ENCODE measurements at regions not wholly inside any gene's neighbourhood (a gene's known extent, or its start where the extent isn't known, plus 50 kb on each side); places are given as distances from the start of the nearest gene placed in this dataset.

DNA sequence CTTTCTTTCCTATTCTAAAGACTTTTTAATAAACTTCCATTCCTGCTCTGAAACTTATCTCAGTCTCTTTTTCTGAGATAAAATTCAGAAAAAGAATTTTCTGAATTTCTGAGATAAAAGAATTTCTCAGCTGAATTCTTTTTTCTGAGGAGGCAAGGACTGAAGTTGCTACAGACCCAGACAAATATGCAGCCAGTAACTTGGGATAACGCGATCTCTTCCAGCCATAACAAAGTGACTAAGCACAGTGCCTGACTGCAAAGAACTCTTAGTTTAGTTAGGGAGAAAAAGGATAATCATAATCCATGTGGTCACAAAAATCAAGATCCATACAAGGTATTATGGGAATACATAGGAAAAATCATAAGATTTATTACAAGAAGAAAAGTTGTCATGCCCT, 222.0 kb upstream of the GAP43 start:
- Histone ChIP-seq H4K91ac (ENCODE audit: low read depth, low read length) (no peak overlapping the region), H3K9ac (ENCODE audit: low read length) (no peak overlapping the region), H2BK120ac (ENCODE audit: insufficient read depth, low read length, poor library complexity) (no peak overlapping the region), H3K18ac (ENCODE audit: low read length) (no peak overlapping the region), H3K36me3 (ENCODE audit: control insufficient read depth in 1 of 2, insufficient read depth in 2 of 2, low read length in 2 of 2) (no peaks in the 10 kb centered on the region), H2AFZ (ENCODE audit: insufficient read depth, low read length, poor library complexity) (no peak overlapping the region), H3K27me3 (ENCODE audit: insufficient read depth, low read length) (no peaks in the 10 kb centered on the region), H3K27ac (ENCODE audit: low read depth, low read length) (no peak overlapping the region), H3K4me2 (ENCODE audit: low read length) (no peak overlapping the region), H3K4me1 (ENCODE audit: control insufficient read depth in 1 of 2, insufficient read depth in 2 of 2, low read length in 2 of 2) (peaks cover 0 to 9% of the 10 kb centered on the region in 2 experiments), H3K14ac (ENCODE audit: low read length) (no peak overlapping the region), H3K23ac (ENCODE audit: low read length) (no peak overlapping the region), H3K9me3 (ENCODE audit: insufficient read depth, low read depth, low read length) (no peaks in the 10 kb centered on the region), H2BK12ac (ENCODE audit: low read length) (no peak overlapping the region), H3K79me1 (ENCODE audit: low read length) (peaks cover 2% of the 10 kb centered on the region), H2AK5ac (ENCODE audit: low read length) (no peak overlapping the region), H3K4me3 (ENCODE audit: low read depth, low read length) (no peak overlapping the region), H4K12ac (ENCODE audit: low read depth, low read length) (no peak overlapping the region), H3K4ac (ENCODE audit: low read depth, low read length) (no peak overlapping the region), H2BK5ac (ENCODE audit: low read depth, low read length, poor library complexity) (no peak overlapping the region), H3K79me2 (ENCODE audit: control insufficient read depth, insufficient read depth, low read length, poor library complexity) (no peaks in the 10 kb centered on the region), H4K8ac (ENCODE audit: low read depth, low read length) (no peak overlapping the region)
- DNase-seq = peak; percentile 44 to 52
- WGBS (ENCODE audit: extremely low coverage, insufficient coverage, insufficient read length) = no CpG with 5 or more reads among the region's 2 CpGs

DNA sequence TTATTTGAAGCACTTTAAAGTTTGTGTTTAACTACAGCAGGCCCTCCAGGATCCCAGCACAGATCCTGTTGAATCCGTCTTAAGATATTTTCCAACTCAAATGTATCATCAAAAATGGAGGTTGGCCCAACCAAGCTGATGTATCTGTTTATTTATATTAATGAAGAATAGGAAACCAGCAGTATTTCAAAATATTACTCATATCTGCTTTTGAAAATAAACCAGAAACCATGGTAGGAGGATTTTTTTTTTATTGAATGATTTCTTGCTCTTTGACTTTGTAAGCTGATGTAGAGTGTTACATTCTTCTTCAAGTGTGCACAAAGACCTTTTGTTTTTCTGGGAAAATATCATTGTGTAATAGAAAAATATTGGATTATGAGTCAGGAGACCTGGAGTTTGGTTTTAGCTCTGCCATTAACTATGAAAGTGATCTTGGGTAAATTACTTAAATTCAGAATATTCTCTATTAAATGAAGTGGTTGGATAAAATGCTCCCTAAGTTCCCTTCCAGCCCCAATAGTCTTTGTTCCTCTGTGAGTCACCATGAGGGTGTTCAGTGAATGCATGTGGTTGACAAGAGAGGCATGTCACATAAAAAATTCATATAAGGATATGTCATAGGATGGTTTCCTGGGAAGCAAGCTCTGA, 221.3 kb upstream of the GAP43 start:
- no peak for DNase-seq
- no peak overlapping the region for H4K91ac ChIP-seq (ENCODE audit: low read depth, low read length)
- no peaks in the 10 kb centered on the region for H3K27me3 ChIP-seq (ENCODE audit: insufficient read depth, low read length)
- no peak overlapping the region for H3K4ac ChIP-seq (ENCODE audit: low read depth, low read length)
- H3K4me3 ChIP-seq (ENCODE audit: low read depth, low read length) = no peak overlapping the region
- H4K8ac ChIP-seq (ENCODE audit: low read depth, low read length) = no peak overlapping the region
- H2BK12ac ChIP-seq (ENCODE audit: low read length) = no peak overlapping the region
- WGBS (ENCODE audit: extremely low coverage, insufficient coverage, insufficient read length) = no CpG with 5 or more reads among the region's 1 CpG
- peaks cover 2% of the 10 kb centered on the region for H3K79me1 ChIP-seq (ENCODE audit: low read length)
- no peak overlapping the region for H2AFZ ChIP-seq (ENCODE audit: insufficient read depth, low read length, poor library complexity)
- H3K23ac ChIP-seq (ENCODE audit: low read length) = no peak overlapping the region
- no peak overlapping the region for H4K12ac ChIP-seq (ENCODE audit: low read depth, low read length)
- H3K27ac ChIP-seq (ENCODE audit: low read depth, low read length) = no peak overlapping the region
- H3K18ac ChIP-seq (ENCODE audit: low read length) = no peak overlapping the region
- no peaks in the 10 kb centered on the region for H3K79me2 ChIP-seq (ENCODE audit: control insufficient read depth, insufficient read depth, low read length, poor library complexity)
- no peak overlapping the region for H3K4me2 ChIP-seq (ENCODE audit: low read length)
- no peak overlapping the region for H2BK5ac ChIP-seq (ENCODE audit: low read depth, low read length, poor library complexity)
- H2AK5ac ChIP-seq (ENCODE audit: low read length) = no peak overlapping the region
- no peak overlapping the region for H2BK120ac ChIP-seq (ENCODE audit: insufficient read depth, low read length, poor library complexity)
- H3K9ac ChIP-seq (ENCODE audit: low read length) = no peak overlapping the region
- no peak overlapping the region for H3K14ac ChIP-seq (ENCODE audit: low read length)
- peaks cover 0 to 9% of the 10 kb centered on the region in 2 experiments for H3K4me1 ChIP-seq (ENCODE audit: control insufficient read depth in 1 of 2, insufficient read depth in 2 of 2, low read length in 2 of 2)
- H3K36me3 ChIP-seq (ENCODE audit: control insufficient read depth in 1 of 2, insufficient read depth in 2 of 2, low read length in 2 of 2) = no peaks in the 10 kb centered on the region
- H3K9me3 ChIP-seq (ENCODE audit: insufficient read depth, low read depth, low read length) = no peaks in the 10 kb centered on the region

DNA sequence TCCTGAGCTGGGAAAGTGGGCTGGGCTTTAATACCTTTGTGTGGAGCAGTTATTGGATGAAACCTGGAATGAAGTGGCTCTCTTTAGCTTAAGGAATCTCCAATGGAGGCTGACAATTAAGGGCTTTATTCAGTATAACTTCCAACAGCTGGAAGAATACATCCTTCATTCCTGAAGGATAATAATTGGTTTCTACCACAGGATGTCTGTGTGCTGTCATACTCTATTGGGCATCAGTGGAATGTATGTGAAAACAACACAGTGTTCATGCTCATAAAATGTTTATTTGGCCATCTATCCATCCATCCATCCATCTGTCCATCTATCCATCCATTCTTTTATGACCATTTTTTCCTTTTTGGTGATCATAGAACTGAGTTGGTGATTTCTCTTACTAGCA, 220.7 kb upstream of the GAP43 start:
- Histone ChIP-seq H3K9ac (ENCODE audit: low read length) (no peak overlapping the region), H2BK12ac (ENCODE audit: low read length) (no peak overlapping the region), H4K91ac (ENCODE audit: low read depth, low read length) (peak overlapping the region; percentile 57), H2AK5ac (ENCODE audit: low read length) (no peak overlapping the region), H4K12ac (ENCODE audit: low read depth, low read length) (no peak overlapping the region), H3K23ac (ENCODE audit: low read length) (no peak overlapping the region), H2BK5ac (ENCODE audit: low read depth, low read length, poor library complexity) (no peak overlapping the region), H3K27ac (ENCODE audit: low read depth, low read length) (no peak overlapping the region), H3K27me3 (ENCODE audit: insufficient read depth, low read length) (no peaks in the 10 kb centered on the region), H3K4me3 (ENCODE audit: low read depth, low read length) (no peak overlapping the region), H3K36me3 (ENCODE audit: control insufficient read depth in 1 of 2, insufficient read depth in 2 of 2, low read length in 2 of 2) (no peaks in the 10 kb centered on the region), H2AFZ (ENCODE audit: insufficient read depth, low read length, poor library complexity) (no peak overlapping the region), H3K4me1 (ENCODE audit: control insufficient read depth in 1 of 2, insufficient read depth in 2 of 2, low read length in 2 of 2) (peaks cover 0 to 9% of the 10 kb centered on the region in 2 experiments), H3K79me2 (ENCODE audit: control insufficient read depth, insufficient read depth, low read length, poor library complexity) (no peaks in the 10 kb centered on the region), H3K4me2 (ENCODE audit: low read length) (no peak overlapping the region), H3K4ac (ENCODE audit: low read depth, low read length) (no peak overlapping the region), H4K8ac (ENCODE audit: low read depth, low read length) (no peak overlapping the region), H3K18ac (ENCODE audit: low read length) (no peak overlapping the region), H3K9me3 (ENCODE audit: insufficient read depth, low read depth, low read length) (no peaks in the 10 kb centered on the region), H3K14ac (ENCODE audit: low read length) (no peak overlapping the region), H2BK120ac (ENCODE audit: insufficient read depth, low read length, poor library complexity) (no peak overlapping the region), H3K79me1 (ENCODE audit: low read length) (peaks cover 2% of the 10 kb centered on the region)
- DNase-seq = no peak

GRCh38 chr3:115403786-115404185, 219.5 kb upstream of the GAP43 start:
- H4K91ac ChIP-seq (ENCODE audit: low read depth, low read length) = no peak overlapping the region
- no peaks in the 10 kb centered on the region for H3K27me3 ChIP-seq (ENCODE audit: insufficient read depth, low read length)
- H3K23ac ChIP-seq (ENCODE audit: low read length) = no peak overlapping the region
- no peak overlapping the region for H2BK5ac ChIP-seq (ENCODE audit: low read depth, low read length, poor library complexity)
- no peak overlapping the region for H3K4me3 ChIP-seq (ENCODE audit: low read depth, low read length)
- WGBS (ENCODE audit: extremely low coverage, insufficient coverage, insufficient read length) = no CpG with 5 or more reads among the region's 2 CpGs
- H4K12ac ChIP-seq (ENCODE audit: low read depth, low read length) = no peak overlapping the region
- H3K4me1 ChIP-seq (ENCODE audit: control insufficient read depth in 1 of 2, insufficient read depth in 2 of 2, low read length in 2 of 2) = peaks cover 0 to 9% of the 10 kb centered on the region in 2 experiments
- no peak overlapping the region for H3K9ac ChIP-seq (ENCODE audit: low read length)
- H3K27ac ChIP-seq (ENCODE audit: low read depth, low read length) = no peak overlapping the region
- no peak overlapping the region for H2BK12ac ChIP-seq (ENCODE audit: low read length)
- no peaks in the 10 kb centered on the region for H3K79me2 ChIP-seq (ENCODE audit: control insufficient read depth, insufficient read depth, low read length, poor library complexity)
- no peak overlapping the region for H4K8ac ChIP-seq (ENCODE audit: low read depth, low read length)
- no peak overlapping the region for H3K14ac ChIP-seq (ENCODE audit: low read length)
- no peak overlapping the region for H3K18ac ChIP-seq (ENCODE audit: low read length)
- no peak overlapping the region for H2BK120ac ChIP-seq (ENCODE audit: insufficient read depth, low read length, poor library complexity)
- H3K36me3 ChIP-seq (ENCODE audit: control insufficient read depth in 1 of 2, insufficient read depth in 2 of 2, low read length in 2 of 2) = no peaks in the 10 kb centered on the region
- no peak overlapping the region for H3K4ac ChIP-seq (ENCODE audit: low read depth, low read length)
- DNase-seq = no peak
- H3K79me1 ChIP-seq (ENCODE audit: low read length) = peaks cover 2% of the 10 kb centered on the region
- H2AK5ac ChIP-seq (ENCODE audit: low read length) = no peak overlapping the region
- no peak overlapping the region for H2AFZ ChIP-seq (ENCODE audit: insufficient read depth, low read length, poor library complexity)
- no peak overlapping the region for H3K4me2 ChIP-seq (ENCODE audit: low read length)
- no peaks in the 10 kb centered on the region for H3K9me3 ChIP-seq (ENCODE audit: insufficient read depth, low read depth, low read length)
